NCI-H446 treated with DMSO at 0.1 percent for 48 hours (cell line): ENCODE measurements at regions not wholly inside any gene's neighbourhood (a gene's known extent, or its start where the extent isn't known, plus 50 kb on each side); places are given as distances from the start of the nearest gene placed in this dataset.

Source experiments
- DNase-seq: peaks from one replicate; lab custom pipeline; 2025; lab: John Stamatoyannopoulos, UW

GRCh38 chr18:2036086-2036485, 535.2 kb downstream of the METTL4 start:
- DNase-seq, result no peak

- no peak for DNase-seq
These were observed 531.0 kb downstream of the METTL4 start for GRCh38 chr18:2040279-2040678.

DNA sequence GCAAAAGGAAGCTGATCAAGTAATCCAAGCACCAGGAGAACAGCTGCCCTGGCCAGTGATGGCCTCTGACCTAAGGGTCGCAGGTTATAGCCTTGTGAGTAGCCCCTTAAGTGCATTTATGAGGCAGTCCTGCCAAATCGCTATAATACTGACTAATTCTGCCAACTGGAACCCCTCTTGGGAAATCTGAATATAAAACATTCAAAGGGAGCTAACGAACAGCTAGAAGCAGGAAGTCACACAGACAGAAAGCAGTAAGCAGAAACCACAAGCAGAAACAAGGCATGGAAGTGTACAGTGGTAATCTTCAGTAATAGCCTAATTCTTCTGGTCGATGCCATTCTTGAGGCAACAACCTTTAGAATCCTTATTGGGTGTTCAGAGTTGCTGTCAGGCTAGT, 521.3 kb downstream of the METTL4 start:
- DNase-seq, result no peak

- DNase-seq, result no peak
These were observed 520.6 kb downstream of the METTL4 start for GRCh38 chr18:2050702-2051201.

DNA sequence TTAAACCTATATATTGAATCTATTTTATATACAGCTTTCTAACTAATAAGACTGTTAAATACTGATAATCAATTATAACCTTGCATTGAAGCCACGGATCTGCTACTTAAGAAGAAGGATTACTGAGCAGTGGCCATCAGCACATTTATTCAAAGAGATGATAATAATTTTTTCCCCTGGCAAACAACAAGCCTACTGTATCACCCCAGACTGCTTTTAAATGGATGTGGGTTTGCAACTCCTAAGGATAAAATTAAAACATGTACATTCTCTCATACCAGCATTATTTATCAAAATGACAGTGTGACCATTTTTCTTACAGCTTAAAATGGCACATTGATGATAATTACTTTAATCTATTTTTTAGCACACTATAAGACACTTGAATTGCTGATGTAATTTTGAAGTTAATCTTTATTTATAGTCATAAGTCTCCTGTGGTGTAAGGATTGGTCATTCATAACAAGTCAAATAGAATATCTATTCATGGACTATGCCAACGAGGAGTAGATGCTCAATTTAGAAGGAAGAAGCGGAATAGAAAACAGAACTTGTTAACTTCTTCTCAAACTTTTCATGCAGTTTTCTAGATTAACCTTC, 517.7 kb downstream of the METTL4 start:
- DNase-seq, result no peak

DNA sequence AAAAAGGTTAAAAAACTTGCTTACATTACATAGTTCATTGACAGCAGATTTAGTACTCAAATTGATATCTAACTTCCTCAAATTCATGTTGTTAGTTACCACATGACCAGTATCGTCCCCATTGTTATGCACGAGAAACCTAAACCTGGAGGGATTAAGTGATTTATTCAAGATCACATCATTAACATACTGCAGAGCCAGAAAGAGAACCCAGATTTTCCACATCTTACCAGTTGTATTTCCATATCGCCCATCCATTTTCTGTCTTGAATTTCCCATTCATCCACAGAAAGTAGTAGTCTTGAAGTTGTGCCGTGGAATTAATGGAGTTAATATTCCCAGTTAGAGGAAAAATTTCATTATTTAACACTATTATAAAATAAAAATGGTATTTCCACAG, 512.0 kb downstream of the METTL4 start:
- no peak for DNase-seq

DNA sequence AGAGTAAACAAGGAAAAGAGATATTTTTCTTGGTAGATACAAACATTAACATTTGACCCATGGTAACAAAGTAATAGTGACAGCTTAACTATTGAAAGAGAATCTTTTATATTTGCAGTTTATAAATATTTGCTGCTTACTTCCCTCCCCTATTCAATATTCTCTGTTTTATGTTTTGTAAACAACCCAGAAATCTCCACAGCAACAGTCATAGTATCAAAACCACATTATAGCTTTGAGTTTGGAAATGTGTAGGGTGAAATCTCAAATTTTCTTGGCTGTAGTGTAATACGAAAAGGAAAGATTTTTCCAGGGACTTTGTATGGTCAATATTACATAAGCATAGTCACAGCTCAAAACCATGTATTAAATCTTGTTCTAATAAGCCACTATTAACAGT, 511.2 kb downstream of the METTL4 start:
- DNase-seq, result no peak

DNA sequence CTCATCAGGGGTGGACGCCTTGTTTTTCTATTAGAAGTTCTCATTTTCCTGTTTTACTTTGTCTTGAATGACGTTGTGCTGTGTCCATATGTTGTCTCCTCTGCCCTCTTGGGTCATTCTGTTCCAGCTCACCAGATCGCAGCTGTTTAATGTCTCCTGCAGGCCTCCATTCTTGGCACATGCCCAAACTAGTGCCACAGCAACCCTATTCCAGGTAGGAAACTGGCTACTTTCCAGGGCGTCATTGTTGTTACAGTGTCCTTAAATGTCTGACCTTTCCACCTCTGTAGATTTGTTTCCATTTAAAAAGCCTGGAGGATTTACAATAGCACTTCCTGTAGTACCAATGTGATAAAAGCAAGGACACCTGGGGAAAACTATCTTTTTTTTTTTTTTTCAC, 500.7 kb downstream of the METTL4 start:
- no peak for DNase-seq

- no peak for DNase-seq
These were observed 495.8 kb downstream of the METTL4 start for GRCh38 chr18:2075499-2075898.

DNA sequence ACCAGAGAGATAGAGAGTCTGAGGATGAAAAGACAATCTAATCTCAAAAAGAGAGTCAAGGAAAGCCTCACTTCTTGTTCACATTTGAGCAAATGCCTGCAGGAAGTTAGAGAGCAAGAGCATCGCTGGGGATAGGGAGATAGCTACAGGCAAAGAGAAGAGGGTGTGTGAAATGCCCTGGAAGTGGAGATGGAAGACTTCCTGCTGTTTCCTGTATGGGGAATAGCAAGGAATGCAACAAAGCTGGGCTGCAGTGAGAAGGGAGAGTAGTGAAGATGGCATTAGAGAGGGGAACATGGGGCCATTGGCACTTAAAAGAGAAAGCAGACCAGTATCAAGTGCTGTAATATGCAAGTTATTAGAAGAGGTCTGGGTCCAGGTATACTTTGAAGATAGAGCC, 488.6 kb downstream of the METTL4 start:
- DNase-seq, result no peak

DNA sequence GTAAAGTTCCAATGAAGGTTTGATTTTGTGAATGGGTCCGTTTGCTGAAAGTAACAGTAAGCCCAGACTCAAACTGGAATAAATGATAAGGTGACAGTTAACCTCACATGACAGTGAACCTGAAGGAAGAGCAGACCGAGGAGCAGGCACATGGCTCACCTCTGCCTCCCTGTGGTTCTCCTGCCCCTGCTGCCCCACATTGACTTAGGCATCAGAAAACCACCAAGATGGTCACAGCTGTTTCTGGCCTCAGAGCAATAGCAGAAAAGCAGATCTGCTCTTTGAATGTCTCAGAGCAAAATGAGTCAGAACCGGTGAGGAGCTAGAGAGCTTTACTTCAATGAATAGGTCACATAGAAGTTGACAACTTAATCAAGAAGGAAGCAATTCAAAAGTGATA, 487.6 kb downstream of the METTL4 start:
- DNase-seq, result no peak

DNA sequence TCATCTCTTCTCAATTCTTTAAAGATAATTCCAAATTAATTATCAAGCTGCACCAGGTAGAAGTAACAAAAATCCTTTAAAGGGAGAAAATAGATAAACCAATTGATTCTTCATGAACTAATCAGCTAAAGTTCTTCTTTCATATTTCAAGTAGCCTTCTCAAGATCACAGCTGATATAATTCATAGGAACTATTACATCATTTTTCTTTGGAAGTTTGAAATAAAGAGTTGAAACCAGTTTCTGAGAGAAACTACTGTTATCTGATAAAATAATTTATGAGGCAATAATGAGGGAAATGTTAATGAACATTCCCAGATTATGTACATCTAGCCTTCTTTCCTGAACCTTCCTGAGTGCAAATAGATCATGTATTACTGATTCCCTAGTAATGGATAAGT, 484.9 kb downstream of the METTL4 start:
- no peak for DNase-seq

DNA sequence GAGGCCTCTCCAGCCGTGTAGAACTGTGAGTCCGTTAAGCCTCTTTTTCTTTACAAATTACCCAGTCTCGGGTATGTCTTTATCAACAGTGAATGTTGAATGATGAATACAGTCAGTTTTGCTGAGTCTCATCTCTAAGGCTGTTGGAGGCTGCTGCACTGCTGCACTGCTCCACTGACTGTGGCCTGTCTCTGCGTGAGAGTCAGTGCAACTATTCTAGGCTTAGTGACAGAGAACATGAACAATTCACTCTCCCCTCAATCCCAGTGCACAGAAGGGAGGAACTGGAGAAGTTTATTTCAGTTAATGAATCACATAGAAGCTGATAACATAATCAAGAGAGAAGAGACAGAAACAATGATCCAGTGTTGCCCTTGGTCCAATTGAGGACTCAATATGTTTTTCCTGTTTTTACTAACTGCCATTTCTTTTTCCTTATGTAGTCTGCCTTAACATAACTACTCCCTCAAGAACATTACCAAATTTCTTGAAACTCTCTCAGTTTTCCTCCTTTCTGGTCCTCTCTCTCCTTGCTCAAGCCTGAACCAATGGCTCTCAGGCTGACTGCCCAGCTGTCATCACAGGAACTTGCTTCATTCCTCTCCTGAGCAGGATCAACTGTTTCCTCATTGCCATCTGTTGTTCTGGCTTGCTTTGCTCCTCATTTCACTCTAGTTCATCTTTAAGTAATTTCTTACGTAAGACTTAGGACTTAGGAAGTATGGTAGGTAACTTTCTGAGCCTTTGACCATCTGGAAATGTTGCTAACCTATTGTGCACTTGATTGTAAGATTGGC, 483.2 kb downstream of the METTL4 start:
- no peak for DNase-seq

GRCh38 chr18:2089396-2089795, 481.9 kb downstream of the METTL4 start:
- no peak for DNase-seq

- no peak for DNase-seq
These were observed 479.4 kb downstream of the METTL4 start for GRCh38 chr18:2091937-2092336.

DNA sequence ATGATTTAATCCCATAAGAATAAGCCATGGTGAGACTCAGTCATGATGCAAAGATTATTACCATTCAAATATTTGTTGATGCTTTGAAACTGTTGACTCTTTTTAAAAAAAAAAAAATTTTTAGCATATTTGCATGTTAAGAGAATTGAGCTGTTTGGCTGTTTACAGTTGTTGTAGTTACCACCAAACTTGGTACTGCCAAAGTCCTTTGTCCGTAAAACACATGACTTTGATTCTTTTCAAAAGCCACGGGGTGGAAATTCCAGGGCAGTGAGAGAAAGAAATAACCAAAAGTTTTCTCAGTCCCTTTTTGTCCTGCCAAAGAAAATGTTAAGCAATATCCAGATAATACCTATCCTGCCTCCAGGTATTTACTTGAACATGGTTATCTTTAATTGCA, 474.8 kb downstream of the METTL4 start:
- no peak for DNase-seq

DNA sequence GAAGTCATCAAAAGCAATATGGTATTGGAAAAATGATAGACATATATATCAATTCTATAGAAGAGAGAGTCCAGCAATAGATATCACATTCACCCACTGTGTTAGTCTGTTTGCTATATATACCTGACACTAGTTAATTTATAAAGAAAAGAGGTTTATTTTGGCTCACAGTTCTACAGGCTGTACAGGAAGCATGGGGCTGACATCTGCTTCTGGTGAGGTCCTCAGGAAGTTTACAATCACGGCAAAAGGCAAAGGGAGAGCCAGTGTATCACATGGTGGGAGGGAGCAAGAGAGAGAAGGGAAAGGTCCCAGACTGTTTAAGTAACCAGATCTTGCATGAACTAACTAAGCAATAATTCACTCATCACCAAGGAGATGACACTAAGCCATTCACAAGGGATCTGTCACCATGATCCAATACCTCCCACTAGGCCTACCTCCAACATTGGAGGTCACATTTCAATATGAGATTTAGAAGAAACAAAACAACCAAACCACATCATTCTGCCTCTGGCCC, 470.6 kb downstream of the METTL4 start:
- DNase-seq, result no peak

GRCh38 chr18:2102022-2102421, 469.3 kb downstream of the METTL4 start:
- no peak for DNase-seq

DNA sequence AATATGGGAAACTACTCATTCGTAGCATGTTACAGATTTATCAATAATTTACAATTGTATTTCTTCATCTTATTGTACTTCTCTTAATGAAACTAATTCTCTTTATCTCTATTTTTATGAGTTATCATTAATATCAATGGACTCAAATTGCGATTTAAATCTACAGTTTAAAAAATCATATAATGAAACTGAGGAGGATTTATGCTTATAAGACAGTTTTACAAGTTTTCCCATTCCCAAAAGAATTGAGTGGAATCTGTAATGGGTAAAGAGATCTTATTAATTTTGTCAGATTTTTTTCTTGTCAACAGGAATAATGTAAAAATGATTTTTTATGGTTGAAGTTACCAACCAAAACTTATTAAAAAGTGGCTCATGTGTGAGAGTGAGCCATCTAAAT, 468.0 kb downstream of the METTL4 start:
- DNase-seq, result no peak

- DNase-seq, result no peak
These were observed 466.5 kb downstream of the METTL4 start for GRCh38 chr18:2104620-2105462.

DNA sequence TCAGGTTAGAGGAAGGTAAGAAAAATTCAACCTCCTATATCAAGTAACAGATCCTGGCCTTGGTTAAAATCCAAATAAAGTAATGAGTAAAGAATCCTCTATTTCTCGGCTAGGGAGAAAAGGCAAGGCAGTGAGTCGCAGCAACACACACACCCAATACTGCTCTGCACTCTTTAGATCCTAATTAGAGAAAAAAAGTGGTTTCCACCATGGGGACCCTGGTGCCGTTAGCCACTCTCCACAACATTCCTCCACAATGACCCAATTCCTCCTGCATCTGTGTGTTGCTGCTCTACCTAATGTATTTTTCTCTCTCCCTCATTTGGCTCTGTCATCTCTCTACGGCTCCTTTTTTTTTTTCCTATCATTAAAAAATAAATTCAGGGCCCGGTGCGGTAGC, 462.7 kb downstream of the METTL4 start:
- DNase-seq, result no peak

DNA sequence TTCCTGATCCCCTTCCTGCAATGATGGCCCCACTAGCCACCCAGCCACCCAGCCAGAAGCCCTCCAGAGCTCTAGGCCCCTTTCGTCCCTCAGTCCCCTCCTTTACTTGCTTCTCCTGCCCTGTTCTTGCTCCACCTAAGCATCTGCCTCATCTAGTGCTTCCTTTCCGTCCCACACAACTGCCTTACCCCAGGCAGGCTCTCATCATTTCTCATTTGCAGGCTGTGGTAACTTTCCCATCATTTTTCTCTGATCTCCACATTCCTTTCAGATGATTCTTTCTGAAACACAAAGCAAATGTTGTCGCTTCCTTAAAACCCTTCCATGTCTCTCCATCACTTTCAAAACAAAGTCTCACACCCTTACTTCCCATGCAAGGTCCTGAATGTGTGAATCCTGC, 459.8 kb downstream of the METTL4 start:
- no peak for DNase-seq
